Renal cortex interstitium (tissue), 11 donors: ENCODE measurements at regions not wholly inside any gene's neighbourhood (a gene's known extent, or its start where the extent isn't known, plus 50 kb on each side); places are given as distances from the start of the nearest gene placed in this dataset.

Experiments
- DNase-seq, 11 donors: peaks; one replicate each; pipeline ENCODE4 v3.0.0-alpha.2; 2013; ENCODE audit warnings: low read depth in 9 of 11, low spot score in 4 of 11; ENCODE audit errors: extremely low read depth in 1 of 11

DNA sequence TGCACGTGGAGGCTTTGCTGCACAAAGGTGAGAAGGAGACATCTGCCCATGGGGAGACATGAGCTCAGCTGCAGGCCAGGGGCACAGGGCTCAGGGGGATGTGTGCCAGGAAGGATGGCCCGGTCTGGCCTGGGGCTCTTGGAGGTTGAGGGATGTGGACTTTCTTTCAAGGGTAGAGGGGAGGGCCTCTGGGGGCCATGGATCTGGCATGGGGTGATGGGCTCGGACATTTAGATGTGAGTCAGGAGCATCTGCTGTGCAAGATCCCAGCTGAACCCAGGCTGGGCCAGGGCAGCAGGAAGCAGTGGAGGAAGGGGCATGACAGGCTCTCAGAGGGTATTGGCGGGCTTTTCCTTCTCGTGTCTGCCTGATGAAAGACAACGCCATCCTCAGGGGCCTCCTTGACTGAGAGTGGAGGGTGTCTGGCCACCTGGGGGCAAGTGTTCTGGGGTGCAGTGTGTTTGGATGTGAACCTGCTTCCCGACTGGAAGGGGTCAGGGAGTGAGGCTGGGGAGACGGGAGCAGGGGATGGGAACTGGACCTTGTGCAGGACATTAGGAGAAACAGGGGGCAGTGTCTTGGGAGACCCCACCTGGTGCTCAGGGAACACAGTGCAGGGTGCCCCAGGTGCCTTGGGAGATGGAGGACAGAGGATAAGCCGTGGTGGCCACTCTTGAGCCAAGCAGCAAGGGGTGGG is 156.1 kb downstream of the ERMARD start:
- DNase-seq: no peak

DNA sequence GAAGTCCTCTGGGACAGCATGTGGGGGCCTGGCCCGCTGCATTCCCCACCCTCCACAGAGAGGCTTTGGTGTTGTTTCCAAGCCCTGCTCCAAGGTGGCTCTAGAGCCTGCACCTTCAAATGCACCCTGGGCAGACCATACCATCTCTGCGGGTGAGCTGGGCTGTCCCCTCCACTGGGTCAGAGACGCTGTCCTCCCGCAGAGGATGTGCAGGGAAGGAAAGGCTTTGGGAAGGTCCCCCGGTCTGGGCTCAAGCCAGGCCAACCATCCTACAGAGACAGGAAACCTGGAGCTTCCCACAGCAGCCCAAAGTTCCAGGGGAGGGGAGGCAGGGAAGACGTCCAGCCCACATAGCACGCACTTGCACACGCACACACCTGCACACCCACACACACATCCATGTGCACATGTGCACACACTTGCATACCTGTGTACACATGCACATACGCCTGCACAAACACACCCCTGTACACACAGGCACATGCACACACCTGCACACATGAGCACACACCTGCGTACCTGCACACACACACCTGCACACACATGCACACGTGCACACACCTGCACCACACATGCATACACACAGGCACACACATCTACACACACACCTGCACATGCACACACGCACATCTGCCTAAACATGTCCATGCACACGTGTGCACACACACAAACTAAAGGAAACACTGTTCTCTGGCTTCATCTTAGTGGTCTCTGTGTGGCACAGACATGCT is 155.4 kb downstream of the ERMARD start:
- DNase-seq: no peak

DNA sequence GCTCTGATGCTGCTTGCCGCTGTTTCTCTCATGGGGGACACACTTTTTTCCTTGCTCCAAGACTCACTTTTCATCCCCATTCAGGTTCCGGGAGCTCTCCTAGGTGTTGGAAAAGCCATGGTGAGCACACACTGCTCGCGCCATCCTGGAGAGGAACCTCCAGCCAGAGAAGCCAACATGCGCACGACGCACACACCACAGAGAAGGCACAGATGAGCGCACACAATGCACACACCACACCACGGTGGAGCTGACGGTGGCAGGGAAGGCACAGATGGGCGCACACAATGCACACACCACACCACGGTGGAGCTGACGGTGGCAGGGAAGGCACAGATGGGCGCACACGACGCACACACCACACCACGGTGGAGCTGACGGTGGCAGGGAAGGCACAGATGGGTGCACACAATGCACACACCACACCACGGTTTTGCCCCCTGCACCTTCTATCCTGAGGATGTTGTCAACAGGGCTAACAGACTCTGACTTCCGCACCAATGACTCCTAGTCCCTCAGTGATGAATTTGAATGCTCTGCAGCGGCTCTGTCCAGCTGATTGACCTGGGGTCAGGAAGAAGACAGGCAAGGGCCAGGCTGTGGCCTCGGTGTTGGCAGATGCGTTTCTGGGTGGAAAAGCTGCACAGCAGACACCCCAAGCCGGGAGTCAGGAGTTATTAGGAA is 154.7 kb downstream of the ERMARD start:
- no peak for DNase-seq

DNA sequence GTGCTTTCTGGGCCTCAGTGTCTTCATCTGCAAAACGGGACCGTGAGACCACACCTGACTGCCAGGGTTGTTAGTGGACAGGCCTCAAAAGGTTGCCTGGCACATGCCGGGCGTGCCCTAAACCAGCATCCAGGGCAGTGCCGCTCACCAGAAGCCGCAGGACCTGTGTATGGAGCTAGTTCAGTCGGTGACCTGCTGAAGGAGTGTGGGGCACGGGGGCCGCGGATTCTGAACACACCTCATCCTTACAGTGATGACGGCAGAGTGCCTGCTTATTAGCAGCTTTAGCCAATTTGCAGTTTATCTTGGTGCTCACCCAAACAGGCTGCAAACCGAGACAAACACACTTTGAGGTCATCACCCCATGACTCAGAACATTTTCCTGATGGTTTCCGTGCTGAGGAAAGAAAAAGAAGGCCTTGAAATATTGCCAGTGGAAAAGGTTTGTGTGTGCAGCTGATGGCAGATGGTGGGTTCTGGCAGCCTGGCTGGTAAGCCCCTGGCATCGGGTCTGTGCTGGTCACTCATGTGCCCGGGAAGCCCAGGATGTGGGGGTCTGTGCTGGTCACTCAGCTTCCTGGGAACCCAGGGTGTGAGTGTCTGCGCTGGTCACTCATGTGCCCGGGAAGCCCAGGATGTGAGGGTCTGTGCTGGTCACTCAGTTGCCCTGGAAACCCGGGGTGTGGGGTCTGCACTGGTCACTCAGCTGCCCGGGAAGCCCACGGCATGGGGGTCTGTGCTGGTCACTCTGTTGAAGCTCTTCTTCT is 153.8 kb downstream of the ERMARD start:
- DNase-seq: peak in 1 of 11 donors; percentile 31

DNA sequence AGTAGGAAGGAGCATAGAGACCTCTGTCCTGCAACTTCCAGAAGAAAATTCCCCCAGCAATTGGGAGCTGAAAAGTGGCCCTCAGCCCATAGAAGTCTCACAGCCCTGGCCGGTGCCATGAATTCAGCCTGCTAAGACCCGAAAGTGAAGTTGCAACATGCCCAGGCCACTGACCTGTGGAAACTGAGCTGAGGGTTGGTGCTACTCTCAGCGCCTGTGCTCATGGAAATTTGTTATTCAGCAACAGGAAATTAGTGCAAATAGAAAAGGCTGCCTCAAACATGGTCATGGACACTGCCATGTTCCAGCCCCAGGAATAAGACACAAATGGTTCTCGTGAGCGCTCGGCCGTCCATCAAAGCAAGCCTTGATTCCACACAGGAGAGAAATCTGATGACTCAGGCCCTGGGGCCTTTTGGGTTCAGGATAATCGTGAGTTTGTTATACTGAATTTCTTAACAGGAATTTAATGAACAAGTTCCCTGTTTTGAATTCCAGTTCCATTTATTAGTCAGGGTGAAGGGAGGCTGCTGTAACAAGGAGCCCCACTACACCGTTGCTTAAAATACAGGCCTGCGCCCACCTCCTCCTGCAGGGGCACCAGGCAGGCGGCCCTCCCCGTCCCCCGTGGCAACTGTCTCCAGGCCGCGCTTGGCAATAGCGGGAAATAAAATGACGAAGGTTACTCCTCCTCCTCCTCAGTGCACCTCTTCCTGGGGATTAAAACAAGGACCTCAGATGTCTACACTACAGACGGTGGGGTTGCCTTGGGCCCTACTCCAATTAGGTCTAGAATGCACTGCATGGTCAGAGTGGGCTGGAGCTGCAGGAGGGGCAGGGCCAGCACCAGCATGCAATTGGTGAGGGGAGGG is 152.9 kb downstream of the ERMARD start:
- no peak for DNase-seq

DNA sequence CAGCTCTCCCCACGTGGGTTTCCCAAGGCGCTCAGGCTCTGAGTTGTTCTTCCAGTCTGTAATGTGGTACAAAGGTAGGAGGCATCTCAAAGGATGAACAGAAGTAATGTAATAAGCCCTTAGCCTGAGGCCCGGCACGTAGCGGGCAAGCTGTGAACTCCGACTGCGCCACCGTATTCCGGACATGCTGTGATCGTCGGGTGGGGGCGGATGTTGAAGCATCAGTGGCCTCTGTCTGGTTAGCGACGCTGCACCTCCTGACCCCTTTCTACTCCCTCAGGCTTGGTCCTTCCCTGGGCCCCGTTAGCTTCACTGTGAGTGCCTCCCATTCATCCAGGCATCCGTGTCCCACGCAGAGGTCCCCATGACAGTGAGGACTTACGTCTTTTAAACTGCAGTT is 151.7 kb downstream of the ERMARD start:
- DNase-seq: no peak

DNA sequence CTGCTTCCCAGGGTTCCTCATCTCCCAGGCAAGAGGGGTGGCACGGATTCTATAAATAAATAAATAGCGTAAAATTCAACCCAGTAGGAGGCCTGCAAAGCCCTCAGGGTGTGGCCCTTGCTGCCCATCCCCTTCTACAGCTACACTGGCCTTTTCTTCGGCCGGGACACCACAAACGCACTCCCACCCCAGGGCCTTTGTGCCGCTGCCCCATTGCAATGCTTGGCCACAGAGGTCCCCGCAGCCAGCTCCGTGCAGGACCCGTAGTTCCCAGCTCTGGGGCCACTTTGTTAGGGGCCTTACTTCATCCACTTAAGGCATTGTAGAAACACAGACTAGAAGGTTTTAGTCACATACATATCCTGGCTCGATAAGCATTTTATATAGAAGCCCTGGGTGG is 151.2 kb downstream of the ERMARD start:
- no peak for DNase-seq

DNA sequence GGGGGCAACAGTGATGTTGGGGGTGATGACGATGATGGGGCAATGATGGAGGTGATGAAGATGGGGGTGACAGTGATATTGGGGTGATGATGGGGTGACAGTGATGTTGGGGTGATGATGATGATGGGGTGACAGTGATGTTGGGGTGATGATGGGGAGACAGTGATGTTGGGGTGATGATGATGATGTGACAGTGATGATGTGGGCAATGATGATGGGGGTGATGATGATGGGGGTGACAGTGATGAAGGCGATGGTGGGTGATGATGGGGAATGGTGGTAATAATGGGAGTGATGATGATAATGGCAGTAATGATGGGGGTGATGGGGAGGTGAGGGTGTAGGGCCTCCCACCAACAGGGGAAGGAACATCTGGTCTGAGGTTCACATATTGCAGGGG is 150.6 kb downstream of the ERMARD start:
- no peak for DNase-seq

DNA sequence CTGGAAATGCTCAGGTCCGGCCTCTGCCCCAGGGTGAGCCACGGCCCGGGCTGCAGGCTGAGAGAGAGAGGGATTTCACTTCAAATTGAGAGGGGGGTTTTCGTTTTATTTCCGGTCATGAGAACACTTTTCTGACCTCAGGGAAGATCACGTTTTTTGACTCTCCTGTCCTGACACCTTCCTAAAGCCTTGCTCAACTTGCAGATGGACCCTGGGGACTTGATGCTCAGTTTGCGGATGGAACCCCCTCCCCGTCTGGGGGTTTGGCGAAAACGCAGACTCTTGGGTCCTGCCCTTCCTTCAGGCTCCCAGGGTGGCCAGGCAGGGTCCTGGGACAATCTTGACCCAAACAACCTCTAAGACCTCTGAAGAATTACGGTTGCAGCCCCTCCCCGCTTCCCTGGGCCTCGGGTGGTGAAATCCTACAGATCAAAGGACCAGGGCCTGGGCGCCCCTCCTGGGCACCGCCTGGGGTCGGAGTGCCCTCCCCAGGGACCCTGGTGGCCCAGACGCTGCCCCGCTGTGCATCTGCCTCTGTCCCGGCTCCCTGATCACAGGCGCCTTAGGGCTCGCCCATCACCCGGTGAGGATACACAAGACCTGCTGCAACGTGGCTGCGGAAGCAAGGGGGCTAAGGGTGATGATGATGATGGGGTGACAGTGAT is 148.2 kb downstream of the ERMARD start:
- no peak for DNase-seq

DNA sequence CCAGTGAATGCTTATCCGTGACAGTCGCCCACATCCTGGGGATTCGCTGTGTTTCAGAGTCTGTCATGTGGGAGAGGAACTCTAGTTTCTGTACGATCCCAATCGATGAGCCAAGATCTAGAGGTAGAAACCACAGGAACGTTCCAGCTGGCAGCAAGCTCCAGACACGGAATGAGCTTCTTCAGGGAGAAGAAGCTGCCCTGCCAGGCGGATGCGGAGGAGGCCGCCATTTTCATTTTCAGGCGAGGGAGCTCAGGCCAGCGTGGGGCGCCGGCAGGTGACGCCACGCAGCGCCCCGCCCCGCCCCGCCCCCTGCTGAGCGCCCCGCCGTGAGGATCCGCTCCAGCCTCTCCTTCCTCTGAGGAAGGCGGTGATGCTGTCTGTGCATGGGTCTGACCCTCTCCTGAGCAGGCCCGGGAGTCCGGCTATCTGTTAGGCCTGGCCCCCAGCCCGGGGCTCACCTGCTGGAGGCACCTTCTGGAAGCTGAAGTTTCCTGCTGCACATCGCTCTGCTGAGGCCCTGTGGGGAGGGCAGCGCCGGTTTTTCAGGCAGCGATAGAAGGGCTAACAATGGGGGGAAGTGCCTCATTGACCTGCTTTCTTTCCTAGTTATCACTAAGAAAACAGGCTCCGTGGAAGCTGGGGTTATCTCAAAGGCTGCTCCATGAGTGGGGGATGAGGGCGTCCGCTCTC is 147.5 kb downstream of the ERMARD start:
- DNase-seq: no peak

DNA sequence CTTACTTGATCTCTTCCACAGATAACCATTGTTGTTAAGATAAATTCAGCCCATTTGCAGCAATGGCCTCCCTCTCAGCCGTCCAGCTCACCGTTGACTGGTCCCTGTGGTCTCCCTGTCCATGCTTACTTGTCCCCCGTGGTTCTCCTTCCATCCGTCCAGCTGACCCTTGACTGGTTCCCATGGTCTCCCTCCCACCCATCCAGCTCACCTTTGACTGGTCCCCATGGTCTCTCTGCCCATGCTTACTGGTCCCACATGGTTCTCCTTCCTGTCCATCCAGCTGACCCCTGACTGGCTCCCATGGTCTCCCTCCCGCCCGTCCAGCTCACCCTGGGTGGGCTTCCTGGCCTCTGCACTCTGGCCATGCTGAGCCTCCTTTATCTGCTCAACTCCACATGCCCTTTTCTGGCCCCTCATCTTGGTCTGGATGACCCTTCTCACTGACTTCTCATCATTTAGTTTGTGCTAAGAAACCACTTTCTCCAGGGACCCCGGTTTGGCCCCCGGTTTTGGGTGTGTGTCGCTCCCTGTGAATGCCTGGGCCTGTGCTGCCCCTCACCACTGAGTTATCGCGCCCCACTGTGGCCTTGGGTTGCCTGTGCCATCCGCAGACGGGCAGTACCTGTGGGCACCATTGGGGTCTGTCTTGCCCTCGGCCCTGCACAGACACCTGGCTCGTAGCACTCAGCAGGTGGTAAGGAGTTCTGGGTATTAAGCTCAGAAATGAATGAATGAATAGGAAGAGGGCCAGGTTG is 146.4 kb downstream of the ERMARD start:
- DNase-seq: no peak

DNA sequence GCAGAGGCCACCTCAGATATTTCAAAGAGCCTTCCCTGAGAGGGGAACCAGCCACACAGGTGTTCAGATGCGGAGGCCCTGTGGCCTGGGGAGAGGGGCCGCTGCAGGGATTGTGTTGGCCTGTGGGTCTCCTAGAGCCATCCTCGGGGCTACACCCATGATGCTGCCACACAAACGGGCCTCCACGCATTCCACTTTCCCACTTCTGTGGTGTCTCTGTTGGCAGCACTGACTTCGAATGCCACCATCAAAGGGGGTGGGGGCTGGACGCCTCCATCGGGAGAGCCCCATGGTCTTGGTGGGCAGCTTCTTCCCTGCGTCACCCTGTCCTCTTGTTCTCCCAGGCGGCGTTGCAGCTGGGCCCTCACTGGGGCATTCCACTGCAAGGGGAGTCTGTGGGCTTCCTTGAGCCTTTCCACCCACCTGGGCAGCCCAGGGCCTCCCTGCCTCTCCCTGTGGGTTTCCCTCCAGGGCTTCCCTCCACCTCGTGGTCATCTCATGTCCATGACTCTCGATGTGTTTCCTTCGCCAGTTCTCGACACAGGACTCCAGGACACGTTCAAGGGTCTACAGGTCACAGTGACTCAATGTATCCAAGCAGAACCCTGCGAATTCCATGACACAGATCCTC is 145.5 kb downstream of the ERMARD start:
- no peak for DNase-seq

DNA sequence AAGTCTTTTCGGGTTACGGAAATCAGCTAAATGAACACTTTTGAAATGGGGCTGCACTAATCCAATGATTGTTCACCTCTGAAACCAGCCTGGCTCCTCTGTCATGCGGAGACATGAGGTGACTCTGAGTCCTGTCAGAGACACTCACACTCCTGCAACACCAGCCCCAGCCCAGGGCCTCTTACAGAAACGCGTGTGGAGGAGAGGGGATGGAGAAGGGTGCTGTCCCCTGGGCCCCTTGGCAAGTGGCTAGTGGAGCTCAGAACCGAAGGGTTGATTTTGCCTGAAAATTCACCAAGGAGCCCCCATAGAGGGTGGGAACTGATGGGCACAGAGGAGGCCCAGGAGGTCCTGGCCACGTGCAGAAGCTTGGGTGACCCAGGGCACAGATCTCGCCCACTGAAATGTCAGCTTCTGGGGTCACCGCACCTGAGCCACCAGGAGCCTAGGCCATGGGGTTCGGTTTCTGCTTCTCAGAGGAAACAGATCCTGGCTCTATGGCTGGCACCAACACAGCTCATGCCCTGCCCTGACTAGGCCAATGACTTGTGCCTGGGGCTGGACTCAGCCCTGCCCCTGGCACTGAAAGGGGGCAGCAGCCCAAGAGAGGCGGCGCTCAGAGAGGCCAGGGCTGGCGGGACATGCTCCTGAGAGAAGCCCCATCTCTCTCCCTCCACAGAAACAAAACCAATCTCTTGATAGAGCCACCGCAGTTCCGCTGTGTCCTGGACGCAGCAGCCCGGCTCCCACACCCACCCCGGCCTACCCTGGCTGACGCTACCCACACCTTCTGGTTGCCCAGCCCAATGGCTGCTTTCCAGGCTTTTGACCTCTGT is 144.7 kb downstream of the ERMARD start:
- DNase-seq: no peak

DNA sequence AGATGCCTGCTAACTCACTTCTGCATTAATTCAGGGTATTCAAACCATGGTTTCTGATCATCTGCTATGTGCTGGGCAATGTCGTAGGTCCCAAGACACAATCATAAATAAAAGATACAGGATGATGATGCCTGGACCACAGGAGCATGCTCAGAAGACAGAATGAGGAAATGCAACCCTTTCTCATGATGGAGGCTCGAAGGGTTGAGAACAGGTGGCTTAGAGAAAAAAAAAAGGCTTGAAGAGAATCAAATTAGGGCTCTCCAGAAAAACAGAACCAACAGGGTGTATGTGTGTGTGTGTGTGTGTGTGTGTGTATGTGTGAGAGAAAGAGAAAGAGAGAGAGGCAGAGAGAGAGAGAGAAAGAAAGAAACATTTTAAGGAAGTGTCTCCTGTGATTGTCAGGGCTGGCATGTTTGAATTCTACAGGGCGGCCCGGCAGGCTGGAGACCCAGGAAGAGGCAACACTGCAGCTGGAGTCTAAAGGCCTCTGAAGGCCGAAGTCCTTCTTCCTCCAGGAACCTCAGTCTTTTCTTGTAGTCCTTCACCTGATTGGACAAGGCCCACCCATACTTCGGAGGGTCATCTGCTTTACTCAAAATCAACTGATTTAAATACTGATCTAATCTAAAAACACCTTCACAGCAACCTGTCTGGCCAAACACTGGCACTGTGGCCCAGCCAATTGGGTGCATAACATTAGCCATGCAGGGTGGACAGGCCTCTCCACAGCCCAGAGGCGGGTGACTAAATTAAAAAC is 143.8 kb downstream of the ERMARD start:
- DNase-seq: no peak

DNA sequence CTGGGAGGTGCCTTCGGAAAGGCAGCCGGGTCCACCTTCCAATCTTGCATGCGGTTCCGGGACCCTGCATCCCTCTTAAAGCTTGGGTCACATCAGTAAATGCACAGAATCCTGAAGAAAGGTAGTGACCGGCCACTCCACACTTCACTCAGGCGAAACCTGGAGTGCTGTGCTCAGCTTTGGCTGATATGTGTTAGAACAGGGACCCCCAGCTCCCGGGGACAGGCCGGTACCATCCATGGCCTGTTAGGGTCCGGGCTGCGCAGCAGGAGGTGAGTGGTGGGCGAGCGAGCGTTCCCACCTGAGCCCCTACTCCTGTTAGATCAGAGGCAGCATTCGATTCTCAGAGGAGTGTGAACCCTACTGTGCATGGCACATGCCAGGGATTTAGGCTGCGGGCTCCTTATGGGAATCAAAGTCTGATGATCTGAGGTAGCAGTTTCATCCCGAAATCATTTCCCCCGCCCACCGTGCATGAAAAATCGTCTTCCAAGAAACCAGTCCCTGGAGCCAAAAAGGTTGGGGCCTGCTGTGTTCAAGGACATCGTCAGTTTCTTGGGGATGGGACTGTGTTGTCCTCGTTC is 143.0 kb downstream of the ERMARD start:
- DNase-seq: no peak
